ENCODE measurements at regions not wholly inside any gene's neighbourhood (a gene's known extent, or its start where the extent isn't known, plus 50 kb on each side); places are given as distances from the start of the nearest gene placed in this dataset.

DNA sequence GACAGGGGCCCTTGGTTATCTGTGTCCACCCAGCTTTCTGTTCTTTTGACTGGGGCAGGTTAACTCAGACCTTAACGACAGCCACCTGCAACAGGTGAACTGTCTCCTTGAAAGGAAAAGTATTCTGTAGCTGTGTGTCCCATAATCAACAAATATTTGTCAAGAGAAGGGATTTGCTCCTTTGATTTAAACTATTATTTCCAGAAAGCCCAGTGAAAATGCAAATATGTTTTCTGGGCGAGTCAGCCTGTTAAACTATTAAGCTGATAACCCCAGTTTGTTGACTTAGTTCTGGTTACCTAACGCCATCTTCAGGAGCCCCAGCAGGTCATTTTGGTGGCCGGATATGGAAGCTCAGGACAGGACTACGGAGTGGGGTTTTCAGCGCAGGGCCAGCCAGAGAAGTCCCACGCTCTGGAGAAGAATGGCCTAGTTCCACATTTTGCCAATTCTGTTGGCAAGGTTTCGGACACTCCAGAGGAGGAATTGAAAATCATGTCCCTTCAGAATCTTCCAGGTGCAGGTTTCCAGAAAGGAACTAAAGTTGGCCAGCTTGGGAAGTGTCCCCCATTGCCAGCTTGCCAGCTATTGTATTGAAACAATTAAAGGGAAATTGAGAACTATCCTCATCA is 54.5 kb downstream of the ADRA2A start:
- DNase-seq (ENCODE audit: low read depth): no peak

- no peak for DNase-seq (ENCODE audit: low read depth)
These were observed 60.2 kb downstream of the ADRA2A start for GRCh38 chr10:111137007-111137406.

GRCh38 chr10:111137587-111137986 is 60.8 kb downstream of the ADRA2A start:
- no peak for DNase-seq (ENCODE audit: low read depth)

DNA sequence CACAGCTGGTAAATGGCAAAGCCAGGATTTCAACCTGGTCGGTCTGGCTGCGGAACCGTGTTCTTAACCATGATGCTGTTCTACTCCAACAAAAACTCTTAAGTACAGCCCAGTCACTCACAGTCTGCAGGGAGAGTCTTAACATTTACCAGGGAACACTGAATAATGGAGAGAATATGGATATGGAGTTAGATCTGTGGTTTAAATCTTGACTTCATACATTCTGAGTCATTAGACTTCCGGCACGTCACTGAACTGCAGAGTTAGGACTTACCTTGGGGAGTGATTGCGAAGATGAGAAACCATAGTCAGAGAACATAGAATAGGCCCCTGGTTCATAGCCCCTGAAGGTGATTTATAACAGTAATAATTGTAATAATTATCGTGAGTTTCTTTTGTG is 61.7 kb downstream of the ADRA2A start:
- DNase-seq (ENCODE audit: low read depth): no peak

DNA sequence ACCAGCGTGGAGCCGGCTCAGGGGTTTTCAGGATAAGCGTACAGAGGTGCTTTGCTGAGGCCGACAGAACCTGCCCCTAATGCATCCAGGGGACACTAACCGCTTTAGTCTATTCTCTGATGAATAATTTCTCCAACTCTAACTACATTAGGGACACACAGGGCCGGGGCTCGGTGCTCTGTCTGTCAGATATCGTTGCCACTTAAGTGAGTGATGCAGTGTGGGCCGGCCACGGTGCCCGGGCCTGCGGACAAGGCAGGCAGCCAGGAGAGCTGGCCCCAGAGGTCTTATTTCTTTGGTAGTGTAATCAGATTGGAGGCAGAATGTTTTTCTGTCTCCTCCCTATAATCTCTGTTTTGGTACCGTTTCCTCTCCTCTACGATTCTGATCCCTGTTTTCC is 62.7 kb downstream of the ADRA2A start:
- no peak for DNase-seq (ENCODE audit: low read depth)

GRCh38 chr10:111142092-111142768 is 65.4 kb downstream of the ADRA2A start:
- DNase-seq (ENCODE audit: low read depth): no peak

DNA sequence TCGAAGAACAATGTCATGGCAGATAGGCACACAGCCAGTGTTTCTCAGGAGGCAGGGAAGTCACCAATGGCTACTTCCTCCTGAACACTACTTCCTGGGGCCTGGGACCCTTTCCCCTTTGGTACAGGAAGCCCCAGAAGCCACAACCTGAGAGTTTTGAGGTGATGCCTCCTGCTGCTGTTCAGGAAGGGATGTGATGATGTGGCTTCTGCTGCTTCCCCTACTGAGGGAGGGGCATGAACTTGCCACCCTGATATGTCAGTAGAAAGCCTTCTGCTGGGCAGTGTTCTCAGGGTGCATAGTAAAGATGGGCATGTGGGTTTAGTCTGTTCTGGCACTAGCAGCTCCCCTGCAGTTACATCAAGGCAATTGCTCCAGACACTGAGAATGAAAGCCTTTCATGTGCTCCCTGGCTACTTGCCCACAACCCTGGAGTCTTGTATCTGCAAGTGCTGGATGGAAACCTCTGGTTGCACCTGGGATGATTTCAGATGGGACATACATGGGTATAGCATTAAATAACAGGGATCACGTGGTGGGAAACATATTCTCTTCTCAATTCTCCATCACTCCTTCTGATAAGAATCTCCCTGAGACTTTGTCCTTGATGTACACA is 69.3 kb downstream of the ADRA2A start:
- DNase-seq (ENCODE audit: low read depth): no peak

DNA sequence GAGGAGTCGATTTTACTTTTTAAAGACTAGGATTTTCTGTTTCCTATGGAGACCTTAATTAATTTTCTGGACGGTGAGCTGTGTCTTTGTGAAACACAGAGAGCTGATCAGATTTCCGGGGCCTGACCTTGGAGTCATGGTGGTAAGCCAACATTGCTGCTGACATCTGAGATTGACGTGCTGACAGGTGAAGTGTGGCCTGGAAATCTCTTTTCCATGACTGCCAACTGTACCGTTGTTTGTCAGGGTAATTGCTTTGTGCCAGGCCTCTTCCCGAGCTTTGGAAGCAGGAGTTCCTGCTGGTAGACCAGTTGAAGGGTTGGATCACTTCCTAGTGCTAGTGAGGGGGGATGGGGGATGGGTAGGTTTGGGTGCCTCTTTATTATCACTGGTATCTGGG is 71.2 kb downstream of the ADRA2A start:
- DNase-seq (ENCODE audit: low read depth): no peak

GRCh38 chr10:111148440-111148839 is 71.6 kb downstream of the ADRA2A start:
- DNase-seq (ENCODE audit: low read depth): no peak

DNA sequence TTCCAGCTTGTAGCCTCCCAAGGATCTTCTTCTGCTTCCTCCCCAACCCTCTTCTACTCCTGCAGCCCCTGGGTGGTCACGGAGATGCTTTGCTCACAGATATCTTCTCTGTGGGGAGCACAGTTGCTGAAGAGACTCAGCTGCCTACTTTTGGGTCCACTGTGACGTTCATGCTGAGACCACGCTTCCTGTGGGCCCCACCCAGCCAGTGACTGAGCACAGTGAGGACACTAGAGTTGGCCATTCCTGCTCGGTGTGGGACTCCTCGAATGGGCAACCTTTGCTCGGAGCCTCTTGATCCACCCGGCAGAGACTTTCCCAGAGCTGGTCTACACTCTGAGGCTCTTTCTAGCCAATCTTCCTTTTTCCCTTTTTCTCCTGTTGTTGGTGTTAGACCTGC is 73.9 kb downstream of the ADRA2A start:
- DNase-seq (ENCODE audit: low read depth): no peak

GRCh38 chr10:111151595-111152307 is 74.9 kb downstream of the ADRA2A start:
- DNase-seq (ENCODE audit: low read depth): no peak

GRCh38 chr10:111156754-111157153 is 79.9 kb downstream of the ADRA2A start:
- no peak for DNase-seq (ENCODE audit: low read depth)

- DNase-seq (ENCODE audit: low read depth): no peak
These were observed 81.8 kb downstream of the ADRA2A start for GRCh38 chr10:111158595-111158994.

- DNase-seq (ENCODE audit: low read depth): no peak
These were observed 84.5 kb downstream of the ADRA2A start for GRCh38 chr10:111161109-111161874.

GRCh38 chr10:111171183-111171582 is 94.4 kb downstream of the ADRA2A start:
- DNase-seq (ENCODE audit: low read depth): no peak

- no peak for DNase-seq (ENCODE audit: low read depth)
These were observed 99.0 kb downstream of the ADRA2A start for GRCh38 chr10:111175787-111176186.

GRCh38 chr10:111177379-111177778 is 100.5 kb downstream of the ADRA2A start:
- no peak for DNase-seq (ENCODE audit: low read depth)

GRCh38 chr10:111179514-111179913 is 102.7 kb downstream of the ADRA2A start:
- DNase-seq (ENCODE audit: low read depth): no peak

DNA sequence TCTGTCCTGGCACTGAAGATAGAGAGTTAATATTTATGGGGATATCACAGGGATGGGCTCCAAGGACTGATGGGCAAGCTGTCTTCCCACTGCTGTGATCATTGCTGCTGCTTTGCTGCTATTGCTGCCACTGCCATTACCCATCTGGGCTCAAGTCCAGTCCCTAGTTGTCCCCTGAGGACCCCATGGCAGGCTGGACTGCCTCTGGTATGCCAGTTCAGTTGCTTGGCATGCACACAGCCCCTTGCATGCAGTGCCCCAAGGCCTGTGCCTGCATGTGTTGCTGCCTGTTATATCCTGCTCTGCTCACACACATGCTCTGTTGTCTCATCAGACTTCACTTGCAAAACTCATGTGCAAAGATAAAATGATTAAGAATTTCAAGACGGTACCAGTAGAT is 109.5 kb downstream of the ADRA2A start:
- no peak for DNase-seq (ENCODE audit: low read depth)

GRCh38 chr10:111187096-111187495 is 110.3 kb downstream of the ADRA2A start:
- DNase-seq (ENCODE audit: low read depth): no peak

DNA sequence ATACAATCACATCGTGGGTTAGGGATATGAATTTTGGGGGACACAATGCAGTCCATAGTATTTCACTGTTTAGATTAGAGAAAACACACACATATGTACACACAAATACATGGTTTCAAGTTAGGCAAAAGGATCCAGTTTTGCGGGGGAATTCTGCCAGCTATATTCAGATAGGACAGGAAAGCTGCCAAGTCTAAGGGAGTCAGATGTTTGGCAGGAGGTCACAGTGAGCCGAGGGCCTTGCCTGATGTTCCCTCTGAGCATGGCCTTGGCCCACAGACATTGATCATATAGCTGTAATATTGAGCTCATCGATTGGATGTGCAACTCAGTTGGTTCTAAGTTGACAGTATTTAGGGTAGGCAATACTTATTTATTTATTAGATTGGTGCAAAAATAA is 122.8 kb downstream of the ADRA2A start:
- DNase-seq (ENCODE audit: low read depth): no peak

GRCh38 chr10:111200505-111201186 is 123.8 kb downstream of the ADRA2A start:
- no peak for DNase-seq (ENCODE audit: low read depth)
